HepG2 (cell line): ENCODE measurements at regions not wholly inside any gene's neighbourhood (a gene's known extent, or its start where the extent isn't known, plus 50 kb on each side); places are given as distances from the start of the nearest gene placed in this dataset.

ENCODE experiments used
- ATAC-seq: fragments of 200-7000 bp; cut with Tn5 transposase; 3 replicates; pipeline ENCODE4 v1.9.1; 2020; ENCODE audit warnings: mild to moderate bottlenecking, moderate library complexity
- BruUV-seq: library from RNA; stranded (reverse); fragments of 400-500 nt; replicated peaks from 2 replicates; lab custom pipeline; 2021; lab: Mats Ljungman, UMichigan
- CTCF ChIA-PET: fragments of 300-600 bp; formaldehyde crosslinking; extraction: SDS; loops from one replicate; lab custom pipeline; 2021; ENCODE audit warnings: low total read pairs, inconsistent platforms, low intra/inter-chr PET ratio; lab: Yijun Ruan, JAX
- POLR2A ChIA-PET: fragments of 350-600 bp; sonication (Branson Sonifier 250); formaldehyde crosslinking; loops from one replicate; lab custom pipeline; 2020; ENCODE audit warnings: antibody characterized with exemption, inconsistent platforms; lab: Yijun Ruan, JAX
- DNase-seq: peaks from one replicate; pipeline ENCODE4 v3.0.0-alpha.2; 2015; ENCODE audit warnings: low spot score
- FAIRE-seq: peaks from 3 replicates; lab custom pipeline; 2011; peaks lifted over from hg19 to GRCh38; lab: Jason Lieb, UNC
- H2AFZ ChIP-seq: one replicate; pipeline ENCODE4 v1.6.1; 2011; ENCODE audit warnings: low read length, inconsistent platforms
- H3K27ac ChIP-seq: fragments of 300-600 bp; 3 replicates; pipeline ENCODE4 v1.8.0; 2011; ENCODE audit warnings: mixed run types, mild to moderate bottlenecking, mixed read lengths, low read length, inconsistent platforms; ENCODE audit not compliant: insufficient read depth; ENCODE audit errors: extremely low read length
- H3K27me3 ChIP-seq, 2 experiments: fragments of 200-600 bp in 1 of 2; 2 replicates in 1 of 2; 3 replicates in 1 of 2; pipeline versions ENCODE4 v1.6.0 to v1.8.0; 2011; ENCODE audit warnings: low read length in 2 of 2, mild to moderate bottlenecking in 2 of 2, moderate library complexity in 2 of 2, inconsistent platforms in 1 of 2; ENCODE audit not compliant: insufficient read depth in 2 of 2, control insufficient read depth in 1 of 2
- H3K36me3 ChIP-seq, 2 experiments: fragments of 200-600 bp in 1 of 2; replicated peaks in 1 of 2; 2 replicates in 1 of 2; 3 replicates in 1 of 2; pipeline versions ENCODE4 v1.5.1 to v1.8.0; 2011; ENCODE audit warnings: low read length in 2 of 2, inconsistent platforms in 1 of 2; ENCODE audit not compliant: insufficient read depth in 2 of 2, control insufficient read depth in 1 of 2
- H3K4me1 ChIP-seq: 2 replicates; pipeline ENCODE4 v1.5.1; 2012; ENCODE audit warnings: low read length, inconsistent platforms; ENCODE audit not compliant: insufficient read depth
- H3K4me2 ChIP-seq: 2 replicates; pipeline ENCODE4 v1.6.0; 2011; ENCODE audit warnings: low read depth, low read length, inconsistent platforms
- H3K4me3 ChIP-seq, 3 experiments: fragments of 200-600 bp in 1 of 3; sonication (generic), shearing (Covaris generic) in 1 of 3; replicated peaks in 1 of 3; 2 replicates each; pipeline ENCODE4 v1.5.1; 2011 to 2016; ENCODE audit warnings: low read length in 3 of 3, inconsistent platforms in 2 of 3, low read depth in 2 of 3, mild to moderate bottlenecking in 2 of 3, control low read depth in 1 of 3, mixed read lengths in 1 of 3; ENCODE audit not compliant: insufficient read depth in 1 of 3
- H3K79me2 ChIP-seq: one replicate; pipeline ENCODE4 v1.6.1; 2011; ENCODE audit warnings: low read length, inconsistent platforms; ENCODE audit not compliant: insufficient read depth
- H3K9ac ChIP-seq: 2 replicates; pipeline ENCODE4 v1.6.0; 2011; ENCODE audit warnings: mild to moderate bottlenecking, low read depth, low read length, inconsistent platforms; ENCODE audit not compliant: insufficient read depth
- H3K9me3 ChIP-seq: 2 replicates; pipeline ENCODE4 v1.5.1; 2012; ENCODE audit warnings: mild to moderate bottlenecking, low read length
- H4K20me1 ChIP-seq: 2 replicates; pipeline ENCODE4 v1.6.0; 2011; ENCODE audit warnings: inconsistent platforms, mild to moderate bottlenecking, low read length, moderate library complexity; ENCODE audit not compliant: insufficient read depth
- ELF4 ChIP-seq: sonication (generic); formaldehyde crosslinking; IDR thresholded peaks from 2 replicates; pipeline ENCODE4 v1.5.0; 2020; ENCODE audit warnings: missing genetic modification reagents, mild to moderate bottlenecking, moderate library complexity, borderline replicate concordance
- HIVEP1 ChIP-seq: sonication (generic); formaldehyde crosslinking; IDR thresholded peaks from 2 replicates; pipeline ENCODE4 v1.4.0; 2020; ENCODE audit warnings: mild to moderate bottlenecking, missing genetic modification reagents
- MLLT10 ChIP-seq: sonication (generic); formaldehyde crosslinking; IDR thresholded peaks from 2 replicates; pipeline ENCODE4 v1.4.0; 2020; ENCODE audit warnings: missing genetic modification reagents
- NFKBIZ ChIP-seq: IDR thresholded peaks from 2 replicates; pipeline ENCODE4 v1.6.1; 2018; ENCODE audit warnings: missing genetic modification reagents, missing compliant biosample characterization
- ZC3H13 ChIP-seq: sonication (generic); formaldehyde crosslinking; IDR thresholded peaks from 2 replicates; pipeline ENCODE4 v1.8.1; 2023; ENCODE audit warnings: mild to moderate bottlenecking, missing genetic modification reagents, moderate library complexity
- ZNF143 ChIP-seq: sonication (generic); formaldehyde crosslinking; IDR thresholded peaks from 2 replicates; pipeline ENCODE4 v1.4.0; 2020; ENCODE audit warnings: missing genetic modification reagents
- ZNF484 ChIP-seq: sonication (generic); formaldehyde crosslinking; IDR thresholded peaks from 2 replicates; pipeline ENCODE4 v1.5.1; 2020; ENCODE audit warnings: mild to moderate bottlenecking, low read depth, missing genetic modification reagents, borderline replicate concordance
- ZNF543 ChIP-seq: sonication (generic); formaldehyde crosslinking; IDR thresholded peaks from 2 replicates; pipeline ENCODE4 v1.4.0; 2020; ENCODE audit warnings: mild to moderate bottlenecking, missing genetic modification reagents
- ZNF660 ChIP-seq: sonication (generic); formaldehyde crosslinking; IDR thresholded peaks from 2 replicates; pipeline ENCODE4 v1.5.1; 2020; ENCODE audit warnings: mild to moderate bottlenecking, low read depth, missing genetic modification reagents, borderline replicate concordance
- WGBS: methylation state at CpG from one replicate; pipeline ENCODE4 v1.1.6; 2017; ENCODE audit warnings: low lambda C conversion rate; 5-methylcytosine and 5-hydroxymethylcytosine counted together
- in situ Hi-C: cut with HindIII; loops from 2 replicates; pipeline ENCODE4 v1.10.0; 2017; ENCODE audit warnings: low pct_unique_long_range_greater_than_20kb; ENCODE audit not compliant: extremely low pct_ligation_motif_present
- intact Hi-C: fragments of 100-400 bp; cut with micrococcal nuclease; formaldehyde crosslinking; loops from one replicate; pipeline ENCODE4 v1.10.0; 2022; ENCODE audit not compliant: unreplicated experiment
- TF ChIP-seq, protein P1 (sequence below): sonication (generic); formaldehyde crosslinking; IDR thresholded peaks from 2 replicates; pipeline ENCODE4 v1.4.0; 2020; ENCODE audit warnings: missing genetic modification reagents

DNA sequence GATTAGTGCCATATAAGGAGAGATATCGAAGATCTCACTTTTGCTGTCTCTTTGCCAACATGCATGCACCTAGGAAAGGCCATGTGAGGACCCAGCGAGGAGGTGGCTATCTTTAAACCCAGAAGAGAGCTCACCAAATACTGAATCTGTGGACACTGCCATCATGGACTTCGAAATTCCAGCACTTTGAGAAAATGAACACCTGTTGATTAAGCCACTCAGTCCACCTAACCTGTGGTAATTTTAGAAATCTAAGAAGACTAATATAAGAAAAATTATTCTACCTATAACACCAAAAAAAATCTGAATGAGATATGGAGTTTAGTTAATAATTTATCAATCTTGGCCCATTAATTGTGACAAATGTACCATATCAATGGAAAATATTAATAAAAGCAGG, 193.6 kb upstream of the CARD18 start:
- H2AFZ ChIP-seq: no peak overlapping the region
- no peak overlapping the region for H3K9ac ChIP-seq
- DNase-seq: no peak
- 5% methylated on average over 3 of the region's 3 CpGs for WGBS
- POLR2A ChIA-PET: no interaction called here
- no peak for ATAC-seq
- FAIRE-seq: no peak
- no TSS peak for BruUV-seq
- CTCF ChIA-PET: no interaction called here
- no peak overlapping the region for H3K4me2 ChIP-seq
- TF ChIP-seq MLLT10 (CRISPR knock-in tag) (no peak), ZNF660 (CRISPR knock-in tag) (no peak), ZNF543 (CRISPR knock-in tag) (no peak), NFKBIZ (CRISPR knock-in tag) (no peak), ZNF484 (CRISPR knock-in tag) (no peak), HIVEP1 (CRISPR knock-in tag) (no peak), ELF4 (CRISPR knock-in tag) (no peak), ZNF143 (CRISPR knock-in tag) (no peak), ZC3H13 (no peak)
- TF ChIP-seq, protein P1, sequence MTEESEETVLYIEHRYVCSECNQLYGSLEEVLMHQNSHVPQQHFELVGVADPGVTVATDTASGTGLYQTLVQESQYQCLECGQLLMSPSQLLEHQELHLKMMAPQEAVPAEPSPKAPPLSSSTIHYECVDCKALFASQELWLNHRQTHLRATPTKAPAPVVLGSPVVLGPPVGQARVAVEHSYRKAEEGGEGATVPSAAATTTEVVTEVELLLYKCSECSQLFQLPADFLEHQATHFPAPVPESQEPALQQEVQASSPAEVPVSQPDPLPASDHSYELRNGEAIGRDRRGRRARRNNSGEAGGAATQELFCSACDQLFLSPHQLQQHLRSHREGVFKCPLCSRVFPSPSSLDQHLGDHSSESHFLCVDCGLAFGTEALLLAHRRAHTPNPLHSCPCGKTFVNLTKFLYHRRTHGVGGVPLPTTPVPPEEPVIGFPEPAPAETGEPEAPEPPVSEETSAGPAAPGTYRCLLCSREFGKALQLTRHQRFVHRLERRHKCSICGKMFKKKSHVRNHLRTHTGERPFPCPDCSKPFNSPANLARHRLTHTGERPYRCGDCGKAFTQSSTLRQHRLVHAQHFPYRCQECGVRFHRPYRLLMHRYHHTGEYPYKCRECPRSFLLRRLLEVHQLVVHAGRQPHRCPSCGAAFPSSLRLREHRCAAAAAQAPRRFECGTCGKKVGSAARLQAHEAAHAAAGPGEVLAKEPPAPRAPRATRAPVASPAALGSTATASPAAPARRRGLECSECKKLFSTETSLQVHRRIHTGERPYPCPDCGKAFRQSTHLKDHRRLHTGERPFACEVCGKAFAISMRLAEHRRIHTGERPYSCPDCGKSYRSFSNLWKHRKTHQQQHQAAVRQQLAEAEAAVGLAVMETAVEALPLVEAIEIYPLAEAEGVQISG (CRISPR knock-in tag): no peak
- in situ Hi-C loops: no loop called here
- H3K27me3 ChIP-seq: no peaks in the 10 kb centered on the region
- no peaks in the 10 kb centered on the region for H3K79me2 ChIP-seq
- intact Hi-C loops: no loop called here
- no peak overlapping the region for H3K27ac ChIP-seq
- H3K36me3 ChIP-seq: no peaks in the 10 kb centered on the region
- no peaks in the 10 kb centered on the region for H3K4me1 ChIP-seq
- no peaks in the 10 kb centered on the region for H4K20me1 ChIP-seq
- peaks cover 4% of the 10 kb centered on the region; the same call in 1 of the 2 replicates for H3K9me3 ChIP-seq
- H3K4me3 ChIP-seq: no peak overlapping the region
